ENCODE measurements at regions not wholly inside any gene's neighbourhood (a gene's known extent, or its start where the extent isn't known, plus 50 kb on each side); places are given as distances from the start of the nearest gene placed in this dataset.

GRCh38 chr7:81410471-81411117, 359.3 kb downstream of the HGF start:
- no peak overlapping the region for H3K4me3 ChIP-seq (ENCODE audit: low read depth, low read length)
- H3K9me3 ChIP-seq (ENCODE audit: control insufficient read depth, insufficient read depth, low read depth, low read length): no peaks in the 10 kb centered on the region
- TF ChIP-seq ZNF488 (tag by site-specific recombination; IDR thresholded peaks at IDR 0.05) (no peak), ZNF704 (tag by site-specific recombination; IDR thresholded peaks at IDR 0.05) (no peak), FEZF1 (tag by site-specific recombination; IDR thresholded peaks at IDR 0.05) (no peak), ZNF473 (tag by site-specific recombination; IDR thresholded peaks at IDR 0.05) (no peak), ZNF121 (tag by site-specific recombination; IDR thresholded peaks at IDR 0.05) (no peak), ZNF157 (tag by site-specific recombination; IDR thresholded peaks at IDR 0.05) (no peak), ZNF707 (tag by site-specific recombination; IDR thresholded peaks at IDR 0.05) (no peak), ZBTB10 (tag by site-specific recombination; IDR thresholded peaks at IDR 0.05) (no peak), ZNF48 (tag by site-specific recombination; IDR thresholded peaks at IDR 0.05) (no peak), KLF16 (tag by site-specific recombination; IDR thresholded peaks at IDR 0.05) (no peak), ZNF398 (tag by site-specific recombination; IDR thresholded peaks at IDR 0.05) (no peak), REST (tag by site-specific recombination; IDR thresholded peaks at IDR 0.05) (no peak), ZBTB7A (tag by site-specific recombination; IDR thresholded peaks at IDR 0.05; ENCODE audit: low read depth) (no peak), ZNF510 (tag by site-specific recombination; IDR thresholded peaks at IDR 0.05; ENCODE audit: insufficient replicate concordance) (no peak), ZNF274 (IDR thresholded peaks at IDR 0.05; ENCODE audit: low read length) (no peak), ZNF274 (tag by site-specific recombination; IDR thresholded peaks at IDR 0.05; ENCODE audit: borderline replicate concordance) (no peak), PATZ1 (tag by site-specific recombination; IDR thresholded peaks at IDR 0.05) (no peak), ZNF23 (tag by site-specific recombination; IDR thresholded peaks at IDR 0.05; ENCODE audit: borderline replicate concordance) (no peak)
- H3K4me1 ChIP-seq (ENCODE audit: control insufficient read depth, insufficient read depth, low read length): peaks cover 5% of the 10 kb centered on the region; the same call in 1 of the 2 replicates
- ChIA-PET POLR2A (no interaction called here), CTCF (no interaction called here)
- H3K27ac ChIP-seq (ENCODE audit: extremely low read depth, low read depth, low read length): no peak overlapping the region
- no peaks in the 10 kb centered on the region for H3K36me3 ChIP-seq (ENCODE audit: control insufficient read depth in 2 of 2, insufficient read depth in 1 of 2, low read length in 2 of 2)
